Nephron progenitor cell (in vitro differentiated cells): ENCODE measurements at regions not wholly inside any gene's neighbourhood (a gene's known extent, or its start where the extent isn't known, plus 50 kb on each side); places are given as distances from the start of the nearest gene placed in this dataset.

ENCODE experiments used
- DNase-seq: peaks from one replicate; pipeline ENCODE4 v3.0.0; 2021
- H3K27ac Mint-ChIP-seq: 2 replicates; pipeline ENCODE4 v1.8.0; 2021; ENCODE audit warnings: mild to moderate bottlenecking, moderate library complexity, mixed read lengths
- H3K27me3 Mint-ChIP-seq: 2 replicates; pipeline ENCODE4 v1.8.0; 2021; ENCODE audit warnings: mild to moderate bottlenecking, low read depth, mixed read lengths; ENCODE audit not compliant: poor library complexity
- H3K36me3 Mint-ChIP-seq: 2 replicates; pipeline ENCODE4 v1.8.0; 2021; ENCODE audit warnings: low read depth, mixed read lengths
- H3K4me1 Mint-ChIP-seq: 2 replicates; pipeline ENCODE4 v1.8.0; 2021; ENCODE audit warnings: mixed read lengths
- H3K4me3 Mint-ChIP-seq: 2 replicates; pipeline ENCODE4 v1.8.0; 2021; ENCODE audit warnings: mild to moderate bottlenecking, moderate library complexity, mixed read lengths
- H3K9me3 Mint-ChIP-seq: 2 replicates; pipeline ENCODE4 v1.8.0; 2021; ENCODE audit warnings: mild to moderate bottlenecking, moderate library complexity, mixed read lengths
- TF ChIP-seq, protein P1 (sequence below): fragments of 200-600 bp; sonication (generic); IDR thresholded peaks from 2 replicates; pipeline ENCODE4 v1.5.0; 2021; ENCODE audit warnings: antibody characterized with exemption

- no peak for DNase-seq
Observed at GRCh38 chr4:159722052-159722451, 619.2 kb downstream of the RAPGEF2 start.

DNA sequence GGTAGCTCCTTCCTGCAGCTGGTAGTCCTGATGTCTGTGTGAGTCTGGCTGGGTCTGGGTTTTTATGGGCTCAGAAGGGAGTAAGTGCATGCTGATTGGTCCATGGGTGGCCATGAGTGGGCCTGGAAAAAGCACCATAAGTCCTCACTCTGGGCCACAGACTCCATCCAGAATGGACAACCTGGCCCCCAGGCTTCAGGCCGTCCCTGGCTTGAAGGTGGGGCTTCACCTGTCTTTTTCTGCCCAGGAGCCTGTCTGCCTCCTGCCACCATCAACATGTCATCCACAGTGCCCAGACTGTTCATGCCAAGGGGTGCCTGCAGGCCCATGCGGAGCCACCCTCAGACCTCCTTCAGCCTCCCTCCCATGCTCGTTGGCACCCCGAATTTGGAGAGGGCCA, 620.0 kb downstream of the RAPGEF2 start:
- no peaks in the 10 kb centered on the region for H3K9me3 Mint-ChIP-seq
- no peak overlapping the region for H3K27ac Mint-ChIP-seq
- TF ChIP-seq, protein P1, sequence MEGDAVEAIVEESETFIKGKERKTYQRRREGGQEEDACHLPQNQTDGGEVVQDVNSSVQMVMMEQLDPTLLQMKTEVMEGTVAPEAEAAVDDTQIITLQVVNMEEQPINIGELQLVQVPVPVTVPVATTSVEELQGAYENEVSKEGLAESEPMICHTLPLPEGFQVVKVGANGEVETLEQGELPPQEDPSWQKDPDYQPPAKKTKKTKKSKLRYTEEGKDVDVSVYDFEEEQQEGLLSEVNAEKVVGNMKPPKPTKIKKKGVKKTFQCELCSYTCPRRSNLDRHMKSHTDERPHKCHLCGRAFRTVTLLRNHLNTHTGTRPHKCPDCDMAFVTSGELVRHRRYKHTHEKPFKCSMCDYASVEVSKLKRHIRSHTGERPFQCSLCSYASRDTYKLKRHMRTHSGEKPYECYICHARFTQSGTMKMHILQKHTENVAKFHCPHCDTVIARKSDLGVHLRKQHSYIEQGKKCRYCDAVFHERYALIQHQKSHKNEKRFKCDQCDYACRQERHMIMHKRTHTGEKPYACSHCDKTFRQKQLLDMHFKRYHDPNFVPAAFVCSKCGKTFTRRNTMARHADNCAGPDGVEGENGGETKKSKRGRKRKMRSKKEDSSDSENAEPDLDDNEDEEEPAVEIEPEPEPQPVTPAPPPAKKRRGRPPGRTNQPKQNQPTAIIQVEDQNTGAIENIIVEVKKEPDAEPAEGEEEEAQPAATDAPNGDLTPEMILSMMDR: no peak
- DNase-seq: no peak
- H3K36me3 Mint-ChIP-seq: no peaks in the 10 kb centered on the region
- no peaks in the 10 kb centered on the region for H3K27me3 Mint-ChIP-seq
- no peak overlapping the region for H3K4me3 Mint-ChIP-seq
- no peaks in the 10 kb centered on the region for H3K4me1 Mint-ChIP-seq

More at GRCh38 chr4:159722052-159722451, 619.2 kb downstream of the RAPGEF2 start:
- H3K4me3 Mint-ChIP-seq: no peak overlapping the region
- H3K36me3 Mint-ChIP-seq: no peaks in the 10 kb centered on the region
- no peaks in the 10 kb centered on the region for H3K4me1 Mint-ChIP-seq
- TF ChIP-seq, protein P1: no peak
- no peak overlapping the region for H3K27ac Mint-ChIP-seq
- no peaks in the 10 kb centered on the region for H3K9me3 Mint-ChIP-seq
- H3K27me3 Mint-ChIP-seq: no peaks in the 10 kb centered on the region

DNA sequence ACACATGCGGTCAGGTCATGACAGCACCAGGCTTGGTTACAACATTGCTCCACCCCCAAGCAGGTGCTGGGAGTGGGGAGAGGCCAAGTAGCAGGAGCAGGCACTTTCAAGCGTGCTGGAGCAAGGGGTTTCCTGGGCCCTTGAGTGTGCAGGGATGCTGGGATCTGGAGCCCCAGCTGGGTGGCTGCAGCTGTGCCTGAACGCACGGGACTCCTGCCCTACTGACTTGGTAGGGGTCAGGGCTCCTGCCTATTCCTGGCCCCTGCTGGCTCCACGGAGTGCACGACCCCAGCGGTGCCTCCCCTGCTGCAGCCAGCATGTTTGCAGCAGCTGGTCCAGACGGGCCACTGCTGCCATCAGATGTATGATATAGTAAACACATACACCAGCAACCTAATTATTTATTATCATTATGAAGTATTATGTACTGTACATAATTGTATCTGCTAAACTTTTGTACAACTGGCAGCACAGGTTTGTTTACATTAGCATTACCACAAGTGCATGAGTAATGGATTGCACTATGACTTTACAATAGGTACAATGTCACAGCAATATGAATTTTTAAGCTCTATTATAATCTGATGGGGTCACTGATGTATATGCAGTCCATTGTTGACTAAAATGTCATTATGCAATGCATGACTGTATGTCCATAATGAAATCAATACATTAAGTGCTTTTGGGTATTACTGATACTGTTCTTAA, 620.6 kb downstream of the RAPGEF2 start:
- Mint-ChIP-seq H3K4me1 (no peaks in the 10 kb centered on the region), H3K27me3 (no peaks in the 10 kb centered on the region), H3K4me3 (no peak overlapping the region), H3K27ac (no peak overlapping the region), H3K9me3 (no peaks in the 10 kb centered on the region), H3K36me3 (no peaks in the 10 kb centered on the region)
- TF ChIP-seq, protein P1: no peak
- DNase-seq: no peak

DNA sequence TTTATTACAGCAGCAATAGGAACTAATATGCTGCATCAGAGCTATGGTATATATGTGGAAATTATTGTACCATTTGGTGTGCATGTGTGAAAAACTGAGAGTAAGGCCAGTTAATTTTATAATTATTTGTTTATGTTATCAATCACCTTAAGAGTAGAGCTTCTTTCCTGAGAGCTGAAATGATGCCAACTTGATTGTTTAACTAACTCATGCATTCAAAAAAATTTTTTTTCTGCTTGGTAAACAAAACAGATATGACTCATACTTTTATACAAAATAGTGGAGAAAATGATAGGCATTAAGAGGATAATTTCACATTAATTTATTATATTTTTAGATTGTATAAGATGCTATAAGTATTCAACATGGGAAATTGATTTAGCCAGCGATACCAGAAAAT, 622.7 kb downstream of the RAPGEF2 start:
- H3K4me1 Mint-ChIP-seq: no peaks in the 10 kb centered on the region
- H3K27me3 Mint-ChIP-seq: no peaks in the 10 kb centered on the region
- TF ChIP-seq, protein P1: no peak
- no peak for DNase-seq
- no peak overlapping the region for H3K4me3 Mint-ChIP-seq
- H3K27ac Mint-ChIP-seq: no peak overlapping the region
- no peaks in the 10 kb centered on the region for H3K9me3 Mint-ChIP-seq
- no peaks in the 10 kb centered on the region for H3K36me3 Mint-ChIP-seq

- no peak for DNase-seq
- peaks cover 4% of the 10 kb centered on the region for H3K9me3 Mint-ChIP-seq
- no peaks in the 10 kb centered on the region for H3K36me3 Mint-ChIP-seq
- H3K27ac Mint-ChIP-seq: peak overlapping the region; percentile 68
- peaks cover 17% of the 10 kb centered on the region for H3K4me1 Mint-ChIP-seq
- TF ChIP-seq, protein P1: no peak
- no peaks in the 10 kb centered on the region for H3K27me3 Mint-ChIP-seq
- no peak overlapping the region for H3K4me3 Mint-ChIP-seq
Observed at GRCh38 chr4:159735281-159736207, 632.7 kb downstream of the RAPGEF2 start.
